OCI-LY1 (cell line): ENCODE measurements at regions not wholly inside any gene's neighbourhood (a gene's known extent, or its start where the extent isn't known, plus 50 kb on each side); places are given as distances from the start of the nearest gene placed in this dataset.

ENCODE experiments used
- H2AFZ ChIP-seq: fragments of 200-600 bp; sonication (generic), shearing (Covaris generic); 2 replicates; pipeline ENCODE4 v1.6.0; 2014; ENCODE audit warnings: antibody characterized with exemption, mild to moderate bottlenecking, low read length
- H3F3A ChIP-seq: fragments of 200-600 bp; sonication (generic), shearing (Covaris generic); 2 replicates; pipeline ENCODE4 v1.6.0; 2014; ENCODE audit warnings: mild to moderate bottlenecking, antibody characterized with exemption, low read length, moderate library complexity; ENCODE audit not compliant: insufficient read depth
- H3K27ac ChIP-seq: fragments of 200-600 bp; sonication (generic); 2 replicates; pipeline ENCODE4 v1.5.1; 2014; ENCODE audit warnings: low read length, mixed run types, mild to moderate bottlenecking, low read depth; ENCODE audit not compliant: poor library complexity, severe bottlenecking
- H3K27me3 ChIP-seq: fragments of 200-600 bp; sonication (generic); 2 replicates; pipeline ENCODE4 v1.6.0; 2014; ENCODE audit warnings: antibody characterized with exemption, mild to moderate bottlenecking, low read length, moderate library complexity; ENCODE audit not compliant: insufficient read depth
- H3K36me3 ChIP-seq: fragments of 200-600 bp; sonication (generic); 2 replicates; pipeline ENCODE4 v1.6.1; 2014; ENCODE audit warnings: mild to moderate bottlenecking, antibody characterized with exemption, low read length, moderate library complexity, mixed read lengths; ENCODE audit not compliant: insufficient read depth
- H3K4me1 ChIP-seq: fragments of 200-600 bp; sonication (generic); 2 replicates; pipeline ENCODE4 v1.5.1; 2014; ENCODE audit warnings: mild to moderate bottlenecking, low read length, moderate library complexity; ENCODE audit not compliant: insufficient read depth, severe bottlenecking
- H3K4me2 ChIP-seq: fragments of 200-600 bp; sonication (generic), shearing (Covaris generic); 2 replicates; pipeline ENCODE4 v1.6.1; 2014; ENCODE audit warnings: low read length
- H3K4me3 ChIP-seq: fragments of 200-600 bp; sonication (generic); 2 replicates; pipeline ENCODE4 v1.5.1; 2014; ENCODE audit warnings: low read length, low read depth, mild to moderate bottlenecking, mixed read lengths; ENCODE audit not compliant: poor library complexity, severe bottlenecking
- H3K79me2 ChIP-seq: fragments of 200-600 bp; shearing (Covaris generic); 2 replicates; pipeline ENCODE4 v1.6.1; 2016; ENCODE audit warnings: mixed run types, low read length, mixed read lengths; ENCODE audit not compliant: insufficient read depth
- H3K9ac ChIP-seq: fragments of 200-600 bp; sonication (generic), shearing (Covaris generic); 2 replicates; pipeline ENCODE4 v1.6.1; 2014; ENCODE audit warnings: mild to moderate bottlenecking, low read length, mixed read lengths
- H3K9me2 ChIP-seq: fragments of 200-600 bp; sonication (generic), shearing (Covaris generic); 2 replicates; pipeline ENCODE4 v1.6.1; 2014; ENCODE audit warnings: low read depth, mild to moderate bottlenecking, low read length, mixed read lengths
- H3K9me3 ChIP-seq: fragments of 200-600 bp; shearing (Covaris generic); 2 replicates; pipeline ENCODE4 v1.6.1; 2014; ENCODE audit warnings: low read length, mixed read lengths
- H4K20me1 ChIP-seq: fragments of 200-600 bp; sonication (generic), shearing (Covaris generic); 2 replicates; pipeline ENCODE4 v1.6.0; 2016; ENCODE audit warnings: mild to moderate bottlenecking, low read length; ENCODE audit not compliant: insufficient read depth
- EZH2 ChIP-seq: fragments of 200-600 bp; sonication (generic), shearing (Covaris generic); IDR thresholded peaks from 2 replicates; pipeline ENCODE4 v1.8.0; 2017; ENCODE audit warnings: borderline replicate concordance, mixed run types, mild to moderate bottlenecking, antibody characterized with exemption, low read length, moderate library complexity, mixed read lengths
- TF ChIP-seq, protein P1 (sequence below): fragments of 200-600 bp; sonication (generic), shearing (Covaris generic); IDR thresholded peaks from 2 replicates; pipeline ENCODE4 v1.5.1; 2017; ENCODE audit warnings: mild to moderate bottlenecking, antibody characterized with exemption, low read length, moderate library complexity, mixed read lengths

DNA sequence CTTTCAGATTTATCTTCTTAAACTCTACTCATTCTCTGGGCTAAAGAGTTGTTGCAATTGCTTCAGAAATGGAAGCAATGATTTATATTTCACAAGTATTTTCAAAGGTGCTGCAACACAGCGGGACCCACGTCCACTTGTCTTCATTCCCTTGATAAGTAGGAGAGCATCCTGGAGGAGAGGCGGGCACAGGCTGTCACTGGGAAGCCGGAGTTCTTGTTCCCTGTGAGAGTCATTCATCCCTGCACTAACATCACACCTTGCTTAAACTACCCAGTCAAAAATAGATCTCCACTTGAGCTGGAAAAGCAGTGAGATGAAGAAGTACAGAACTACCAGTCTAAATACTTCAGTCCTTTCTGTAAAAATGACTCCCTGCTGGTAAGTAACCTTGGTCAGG lies 160.5 kb upstream of the RASSF8 start:
- Histone ChIP-seq H3K9me3 (no peaks in the 10 kb centered on the region), H2AFZ (no peak overlapping the region), H3K9me2 (no peaks in the 10 kb centered on the region), H3K27ac (no peak overlapping the region), H4K20me1 (no peaks in the 10 kb centered on the region), H3K79me2 (no peaks in the 10 kb centered on the region), H3K36me3 (no peaks in the 10 kb centered on the region), H3F3A (no peaks in the 10 kb centered on the region), H3K4me1 (no peaks in the 10 kb centered on the region), H3K9ac (no peak overlapping the region), H3K27me3 (no peaks in the 10 kb centered on the region), H3K4me3 (no peak overlapping the region), H3K4me2 (no peak overlapping the region)
- TF ChIP-seq EZH2 = no peak
- TF ChIP-seq, protein P1, sequence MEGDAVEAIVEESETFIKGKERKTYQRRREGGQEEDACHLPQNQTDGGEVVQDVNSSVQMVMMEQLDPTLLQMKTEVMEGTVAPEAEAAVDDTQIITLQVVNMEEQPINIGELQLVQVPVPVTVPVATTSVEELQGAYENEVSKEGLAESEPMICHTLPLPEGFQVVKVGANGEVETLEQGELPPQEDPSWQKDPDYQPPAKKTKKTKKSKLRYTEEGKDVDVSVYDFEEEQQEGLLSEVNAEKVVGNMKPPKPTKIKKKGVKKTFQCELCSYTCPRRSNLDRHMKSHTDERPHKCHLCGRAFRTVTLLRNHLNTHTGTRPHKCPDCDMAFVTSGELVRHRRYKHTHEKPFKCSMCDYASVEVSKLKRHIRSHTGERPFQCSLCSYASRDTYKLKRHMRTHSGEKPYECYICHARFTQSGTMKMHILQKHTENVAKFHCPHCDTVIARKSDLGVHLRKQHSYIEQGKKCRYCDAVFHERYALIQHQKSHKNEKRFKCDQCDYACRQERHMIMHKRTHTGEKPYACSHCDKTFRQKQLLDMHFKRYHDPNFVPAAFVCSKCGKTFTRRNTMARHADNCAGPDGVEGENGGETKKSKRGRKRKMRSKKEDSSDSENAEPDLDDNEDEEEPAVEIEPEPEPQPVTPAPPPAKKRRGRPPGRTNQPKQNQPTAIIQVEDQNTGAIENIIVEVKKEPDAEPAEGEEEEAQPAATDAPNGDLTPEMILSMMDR = no peak

DNA sequence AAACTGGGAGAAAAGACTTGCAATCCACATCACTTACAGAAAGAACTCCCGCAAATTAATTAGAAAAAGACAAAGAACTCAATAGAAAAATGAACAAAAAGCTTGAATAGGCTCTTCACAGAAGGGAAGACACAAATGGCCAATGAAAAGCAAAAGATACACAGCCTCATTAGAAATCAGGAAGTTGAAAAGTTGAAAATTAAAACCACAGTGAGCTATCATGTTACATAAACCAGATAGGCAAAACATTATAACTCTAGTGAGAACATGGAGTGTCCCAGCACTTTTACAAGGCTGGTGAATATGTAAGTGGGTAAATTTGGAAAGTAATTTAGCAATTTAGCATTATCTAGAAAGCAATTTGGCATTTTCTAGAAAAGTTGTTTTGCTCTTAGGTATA lies 158.4 kb upstream of the RASSF8 start:
- Histone ChIP-seq H3K9me2 (no peaks in the 10 kb centered on the region), H3K36me3 (no peaks in the 10 kb centered on the region), H3K27ac (no peak overlapping the region), H3K9ac (no peak overlapping the region), H3K4me2 (no peak overlapping the region), H3K9me3 (no peaks in the 10 kb centered on the region), H3K79me2 (no peaks in the 10 kb centered on the region), H3K4me1 (no peaks in the 10 kb centered on the region), H4K20me1 (no peaks in the 10 kb centered on the region), H2AFZ (no peak overlapping the region), H3F3A (no peaks in the 10 kb centered on the region), H3K4me3 (no peak overlapping the region), H3K27me3 (no peaks in the 10 kb centered on the region)
- TF ChIP-seq EZH2 = no peak
- TF ChIP-seq, protein P1 = no peak

DNA sequence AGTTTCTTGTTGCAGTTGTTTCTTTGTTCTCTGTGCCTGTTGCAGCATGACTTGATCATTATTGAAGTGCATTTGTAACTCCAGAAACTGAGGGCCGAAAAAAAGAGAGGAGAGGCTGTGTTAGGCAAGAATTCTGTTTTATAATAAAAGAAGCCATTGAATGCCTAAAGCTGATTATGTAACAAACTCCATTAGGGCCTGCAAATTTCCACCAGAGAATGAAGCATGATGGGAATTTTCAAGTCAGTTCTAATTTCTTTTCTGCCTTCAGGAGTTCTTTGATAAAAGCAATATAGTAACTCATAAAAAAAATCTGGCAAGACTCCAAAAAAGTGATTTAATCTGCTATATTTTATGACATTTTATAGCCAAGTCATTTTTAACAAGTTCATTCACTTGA lies 156.7 kb upstream of the RASSF8 start:
- no peaks in the 10 kb centered on the region for H4K20me1 ChIP-seq
- H3K79me2 ChIP-seq = no peaks in the 10 kb centered on the region
- H3K27ac ChIP-seq = no peak overlapping the region
- no peaks in the 10 kb centered on the region for H3K9me2 ChIP-seq
- H3K9ac ChIP-seq = no peak overlapping the region
- H3K36me3 ChIP-seq = no peaks in the 10 kb centered on the region
- TF ChIP-seq, protein P1 = no peak
- no peak for TF ChIP-seq EZH2
- H3K4me2 ChIP-seq = no peak overlapping the region
- no peaks in the 10 kb centered on the region for H3F3A ChIP-seq
- H3K4me3 ChIP-seq = no peak overlapping the region
- H3K27me3 ChIP-seq = no peaks in the 10 kb centered on the region
- no peaks in the 10 kb centered on the region for H3K4me1 ChIP-seq
- no peak overlapping the region for H2AFZ ChIP-seq
- no peaks in the 10 kb centered on the region for H3K9me3 ChIP-seq
